BLaER1 (cell line): ENCODE measurements at regions not wholly inside any gene's neighbourhood (a gene's known extent, or its start where the extent isn't known, plus 50 kb on each side); places are given as distances from the start of the nearest gene placed in this dataset.

ENCODE experiments used
- H3K27ac ChIP-seq: shearing (Covaris generic); formaldehyde crosslinking; 2 replicates; pipeline ENCODE4 v1.8.1; 2022
- H3K27me3 ChIP-seq: shearing (Covaris generic); formaldehyde crosslinking; 2 replicates; pipeline ENCODE4 v1.8.1; 2022
- H3K36me3 ChIP-seq: shearing (Covaris generic); formaldehyde crosslinking; 2 replicates; pipeline ENCODE4 v1.8.1; 2022
- H3K4me1 ChIP-seq: shearing (Covaris generic); formaldehyde crosslinking; 2 replicates; pipeline ENCODE4 v1.8.1; 2022
- H3K4me2 ChIP-seq: shearing (Covaris generic); formaldehyde crosslinking; 2 replicates; pipeline ENCODE4 v1.8.1; 2022
- H3K4me3 ChIP-seq: shearing (Covaris generic); formaldehyde crosslinking; 2 replicates; pipeline ENCODE4 v1.8.1; 2022
- H3K9ac ChIP-seq: shearing (Covaris generic); formaldehyde crosslinking; 2 replicates; pipeline ENCODE4 v1.8.1; 2022
- H3K9me3 ChIP-seq: shearing (Covaris generic); formaldehyde crosslinking; 2 replicates; pipeline ENCODE4 v1.8.1; 2022
- H4K20me1 ChIP-seq: shearing (Covaris generic); formaldehyde crosslinking; 2 replicates; pipeline ENCODE4 v1.8.1; 2022
- Cebpa-rat ChIP-seq: shearing (Covaris generic); IDR thresholded peaks from 2 replicates; pipeline ENCODE4 v1.8.1; 2022

DNA sequence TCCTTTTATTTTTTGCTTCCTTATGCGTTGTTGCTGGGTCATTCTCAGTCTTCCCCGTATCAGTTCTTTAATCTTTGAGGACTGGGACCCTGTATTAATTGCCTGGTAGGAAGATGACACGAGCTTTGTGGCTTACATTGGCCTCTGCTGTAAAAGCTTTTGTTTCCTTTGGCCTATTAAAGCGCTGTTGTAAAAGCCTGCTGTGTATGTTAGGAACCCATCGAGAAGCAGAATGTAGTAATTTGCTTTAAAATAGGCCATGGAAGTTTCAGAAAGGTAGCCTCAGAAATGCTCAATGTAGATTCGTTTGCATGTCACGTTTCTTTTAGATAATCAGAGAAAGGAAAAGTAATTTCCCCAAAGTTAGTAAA is 257.5 kb upstream of the STARD13 start:
- Histone ChIP-seq H4K20me1 (no peaks in the 10 kb centered on the region), H3K4me1 (peaks cover 26% of the 10 kb centered on the region)

DNA sequence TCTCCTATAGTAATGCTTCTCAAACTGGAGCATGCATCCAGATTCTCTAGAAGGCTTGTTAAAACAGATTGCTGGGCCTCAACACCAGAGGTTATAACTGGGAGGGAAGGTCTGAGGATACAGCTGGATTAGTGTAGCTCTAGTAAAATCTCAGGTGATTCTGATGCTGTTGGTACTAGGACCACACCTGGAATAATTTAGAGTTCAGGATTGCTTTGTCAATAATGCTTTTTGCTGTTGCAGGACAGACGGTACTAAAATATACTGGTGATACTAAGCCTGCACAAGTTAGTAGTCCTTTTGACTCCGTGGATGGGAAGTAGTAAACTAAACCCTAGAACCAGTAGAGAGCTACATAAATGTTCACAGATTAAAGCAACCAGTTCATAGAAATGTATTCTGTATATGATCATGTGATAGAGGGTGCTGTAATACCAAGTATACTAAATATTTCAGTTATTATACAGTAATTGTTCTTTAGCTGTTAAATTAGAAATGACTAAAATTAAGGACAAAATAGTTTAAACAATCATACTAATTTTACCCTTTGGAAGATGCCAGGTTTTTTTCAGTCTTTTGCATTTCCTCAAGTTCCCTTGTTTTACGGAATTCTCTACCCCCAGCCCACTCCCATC is 258.2 kb upstream of the STARD13 start:
- Histone ChIP-seq H3K4me2 (peak overlapping the region; percentile 75), H4K20me1 (no peaks in the 10 kb centered on the region), H3K9me3 (no peaks in the 10 kb centered on the region), H3K27ac (peak overlapping the region; percentile 98), H3K4me1 (peaks cover 31% of the 10 kb centered on the region), H3K27me3 (no peaks in the 10 kb centered on the region), H3K9ac (peak overlapping the region; percentile 93), H3K36me3 (no peaks in the 10 kb centered on the region), H3K4me3 (peak overlapping the region; percentile 67)
- TF ChIP-seq Cebpa-rat = no peak

More for the DNA sequence above, 257.5 kb upstream of the STARD13 start:
- Histone ChIP-seq H3K9me3 (no peaks in the 10 kb centered on the region), H3K36me3 (no peaks in the 10 kb centered on the region), H3K27ac (peak overlapping the region; percentile 98), H3K4me2 (peak overlapping the region; percentile 75), H3K9ac (peak overlapping the region; percentile 93), H3K4me3 (peak overlapping the region; percentile 67), H3K27me3 (no peaks in the 10 kb centered on the region)
- TF ChIP-seq Cebpa-rat = no peak

DNA sequence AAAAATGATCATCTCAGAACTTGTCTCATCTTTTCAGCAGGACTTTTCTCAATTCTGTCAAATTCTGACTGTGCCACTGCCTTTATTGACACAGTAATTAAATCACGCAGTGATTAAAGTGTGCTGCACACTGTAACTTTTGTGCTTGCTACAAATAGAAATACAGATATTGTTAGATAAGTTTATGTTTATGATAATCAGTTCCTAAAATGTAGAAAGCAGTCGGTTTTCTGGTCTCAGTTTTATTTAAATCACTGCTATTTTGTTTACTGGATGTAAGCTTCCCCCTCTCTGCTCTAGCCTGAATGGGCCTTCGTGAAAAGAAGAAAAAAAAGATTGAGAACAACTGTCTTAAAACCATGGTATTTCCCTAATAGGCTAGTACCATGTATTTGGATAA is 258.8 kb upstream of the STARD13 start:
- peak overlapping the region; percentile 75 for H3K4me2 ChIP-seq
- no peak overlapping the region for H3K4me3 ChIP-seq
- no peaks in the 10 kb centered on the region for H3K36me3 ChIP-seq
- H3K4me1 ChIP-seq = peaks cover 31% of the 10 kb centered on the region
- H3K9me3 ChIP-seq = no peaks in the 10 kb centered on the region
- no peak overlapping the region for H3K27ac ChIP-seq
- no peak for TF ChIP-seq Cebpa-rat
- no peaks in the 10 kb centered on the region for H3K27me3 ChIP-seq
- no peaks in the 10 kb centered on the region for H4K20me1 ChIP-seq
- no peak overlapping the region for H3K9ac ChIP-seq

DNA sequence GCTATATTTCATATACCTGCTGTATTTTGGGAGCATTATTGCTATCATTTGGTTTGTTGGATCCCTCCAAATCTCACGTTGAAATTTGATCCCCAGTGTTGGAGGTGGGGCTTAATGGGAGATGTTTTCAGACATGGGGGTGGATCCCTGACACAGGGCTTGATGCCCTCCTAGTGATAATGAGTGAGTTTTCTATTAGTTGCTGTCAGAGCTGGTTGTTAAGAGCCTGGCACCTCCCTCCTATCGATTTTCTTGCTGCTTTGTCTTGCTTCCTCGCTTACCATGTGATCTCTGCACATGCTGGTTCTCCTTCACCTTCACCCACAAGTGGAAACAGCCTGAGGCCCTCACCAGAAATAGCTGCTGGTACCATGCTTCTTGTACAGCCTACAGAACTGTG is 259.9 kb upstream of the STARD13 start:
- no peaks in the 10 kb centered on the region for H3K36me3 ChIP-seq
- no peaks in the 10 kb centered on the region for H3K9me3 ChIP-seq
- H4K20me1 ChIP-seq = no peaks in the 10 kb centered on the region
- no peak overlapping the region for H3K4me2 ChIP-seq
- no peaks in the 10 kb centered on the region for H3K27me3 ChIP-seq
- H3K4me1 ChIP-seq = peaks cover 31% of the 10 kb centered on the region
- no peak overlapping the region for H3K9ac ChIP-seq
- H3K27ac ChIP-seq = no peak overlapping the region
- H3K4me3 ChIP-seq = no peak overlapping the region
- TF ChIP-seq Cebpa-rat = no peak

DNA sequence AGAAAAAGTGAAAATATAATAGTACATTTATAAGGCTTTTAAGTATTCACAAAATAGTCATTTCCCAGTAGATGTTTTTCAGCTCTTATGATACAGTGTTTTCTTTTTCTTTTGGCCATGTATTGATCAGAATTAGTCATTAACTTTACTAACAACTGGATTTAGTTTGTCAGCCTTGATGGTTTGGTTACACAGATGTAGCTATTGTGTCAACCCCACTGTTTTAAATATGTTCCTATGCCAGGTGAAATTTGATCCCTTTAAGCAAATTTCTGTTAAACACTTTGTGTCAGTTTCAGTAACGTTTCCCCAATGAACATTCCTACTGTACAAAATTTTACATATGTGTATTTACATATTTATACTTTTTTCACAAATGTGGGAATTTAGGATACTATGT is 261.5 kb upstream of the STARD13 start:
- Histone ChIP-seq H3K27ac (no peak overlapping the region), H3K9ac (no peak overlapping the region), H3K36me3 (no peaks in the 10 kb centered on the region), H3K27me3 (no peaks in the 10 kb centered on the region), H3K4me3 (no peak overlapping the region), H3K9me3 (no peaks in the 10 kb centered on the region), H4K20me1 (no peaks in the 10 kb centered on the region), H3K4me2 (no peak overlapping the region), H3K4me1 (peaks cover 20% of the 10 kb centered on the region)
- TF ChIP-seq Cebpa-rat = no peak

DNA sequence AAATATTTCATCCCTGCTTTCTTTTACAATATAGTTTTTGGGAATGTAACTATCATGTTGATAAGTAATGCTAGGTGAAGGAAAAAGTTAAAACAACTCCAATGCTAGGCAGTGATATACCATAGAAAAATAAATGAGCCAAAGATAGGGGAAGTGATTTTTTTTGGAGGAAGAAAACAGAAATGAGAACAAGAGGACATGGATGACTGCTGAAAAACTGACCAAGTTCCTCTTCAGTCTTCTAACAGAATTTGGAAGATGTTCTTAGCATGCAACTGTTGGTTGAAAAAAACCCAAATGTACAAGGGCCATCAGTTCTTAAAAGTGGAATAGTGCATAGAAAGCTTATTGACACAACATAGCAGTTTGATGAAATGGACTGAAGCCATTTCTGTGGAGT is 262.5 kb upstream of the STARD13 start:
- no peak overlapping the region for H3K27ac ChIP-seq
- H3K36me3 ChIP-seq = no peaks in the 10 kb centered on the region
- H3K9ac ChIP-seq = no peak overlapping the region
- H3K4me2 ChIP-seq = peak overlapping the region; percentile 34; the same call in 1 of the 2 replicates
- TF ChIP-seq Cebpa-rat = no peak
- H3K27me3 ChIP-seq = no peaks in the 10 kb centered on the region
- peaks cover 20% of the 10 kb centered on the region for H3K4me1 ChIP-seq
- no peaks in the 10 kb centered on the region for H4K20me1 ChIP-seq
- no peak overlapping the region for H3K4me3 ChIP-seq
- H3K9me3 ChIP-seq = no peaks in the 10 kb centered on the region

DNA sequence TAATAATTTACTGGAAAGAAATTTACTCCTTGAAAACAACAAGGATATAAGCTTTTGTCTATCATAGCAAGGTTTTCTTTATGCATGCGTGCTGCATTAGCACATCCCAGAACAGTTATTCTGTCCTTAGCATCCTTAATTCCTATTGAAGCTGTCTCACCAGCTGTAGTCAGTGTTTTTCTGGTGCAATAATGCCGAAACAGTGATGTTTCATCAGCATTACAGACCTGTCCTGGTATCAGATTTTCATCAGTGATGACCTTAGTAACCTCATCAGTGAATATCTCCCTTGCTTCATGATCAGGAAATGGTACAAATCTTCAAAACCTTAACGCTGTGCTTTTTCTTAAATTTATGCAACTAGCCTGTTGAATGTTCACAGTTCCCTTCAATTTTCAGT is 264.7 kb upstream of the STARD13 start:
- Histone ChIP-seq H3K36me3 (no peaks in the 10 kb centered on the region), H3K9ac (no peak overlapping the region), H3K4me3 (no peak overlapping the region), H3K27ac (no peak overlapping the region), H3K4me1 (peaks cover 8% of the 10 kb centered on the region; the same call in 1 of the 2 replicates), H3K27me3 (no peaks in the 10 kb centered on the region), H4K20me1 (no peaks in the 10 kb centered on the region), H3K4me2 (no peak overlapping the region), H3K9me3 (no peaks in the 10 kb centered on the region)
- TF ChIP-seq Cebpa-rat = no peak

DNA sequence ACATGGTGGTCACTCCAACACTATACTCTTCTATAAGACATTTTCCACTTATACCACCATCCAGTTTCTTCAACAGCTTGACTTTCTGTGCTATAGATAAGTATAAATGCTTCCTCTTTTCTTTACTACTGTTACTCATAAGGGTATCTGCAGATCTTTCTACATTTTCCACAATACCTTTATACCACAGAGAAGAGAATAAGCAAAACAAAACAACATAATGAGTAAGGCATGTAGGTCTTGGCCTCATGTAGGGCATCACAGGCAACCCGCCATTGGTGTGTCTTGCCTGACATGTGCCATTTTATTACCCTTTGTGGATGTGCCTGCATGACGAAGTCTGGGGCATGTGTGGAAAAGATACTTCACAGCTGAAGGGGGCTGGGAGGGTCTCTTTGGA is 265.3 kb upstream of the STARD13 start:
- peaks cover 8% of the 10 kb centered on the region; the same call in 1 of the 2 replicates for H3K4me1 ChIP-seq

DNA sequence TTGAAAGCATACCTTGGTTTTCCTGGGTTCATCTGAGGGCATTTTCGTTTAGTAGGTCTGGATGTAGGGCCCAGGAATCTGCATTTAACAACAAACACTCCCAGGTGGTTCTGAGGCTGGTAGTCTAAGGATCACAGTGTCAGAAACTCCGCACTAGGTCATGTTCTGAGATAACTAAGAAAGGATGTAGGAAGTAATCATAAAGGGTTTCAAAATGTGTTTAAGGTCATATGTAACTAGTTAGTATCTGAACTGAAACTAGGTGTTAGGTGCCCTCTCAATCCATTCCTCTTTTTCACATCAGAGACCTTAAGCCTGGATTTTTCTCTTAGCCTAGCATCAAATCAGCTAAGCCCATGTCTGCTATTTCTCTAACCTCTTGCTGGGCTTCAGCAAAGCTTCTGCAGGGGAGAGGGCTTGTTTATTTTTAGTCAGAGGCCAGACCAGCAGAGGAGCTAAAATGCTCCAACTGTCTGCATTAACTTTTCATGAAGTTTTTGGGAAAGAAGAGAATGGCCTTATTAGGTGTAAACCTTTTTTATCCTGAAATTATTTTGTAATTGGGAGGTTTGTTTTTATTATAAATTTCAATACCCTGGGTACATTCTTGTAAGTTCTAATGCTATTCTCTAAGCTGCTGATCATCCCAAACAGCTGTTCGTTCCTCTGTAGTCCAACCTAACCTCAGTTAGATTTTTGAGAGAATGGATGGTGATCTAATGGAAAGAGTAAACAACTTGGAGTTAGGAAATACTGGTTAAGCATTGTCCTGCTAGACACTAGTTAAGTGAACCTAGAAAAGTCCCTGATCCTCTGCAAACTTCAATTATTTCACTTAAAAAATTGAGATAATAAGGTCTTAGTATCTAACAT is 262.8 kb upstream of the RFC3 start:
- no peak overlapping the region for H3K4me2 ChIP-seq
- no peaks in the 10 kb centered on the region for H3K4me1 ChIP-seq
- no peak overlapping the region for H3K9ac ChIP-seq
- no peaks in the 10 kb centered on the region for H3K36me3 ChIP-seq
- no peaks in the 10 kb centered on the region for H3K27me3 ChIP-seq
- H3K9me3 ChIP-seq = no peaks in the 10 kb centered on the region
- no peaks in the 10 kb centered on the region for H4K20me1 ChIP-seq
- no peak for TF ChIP-seq Cebpa-rat
- no peak overlapping the region for H3K4me3 ChIP-seq
- H3K27ac ChIP-seq = no peak overlapping the region

More for the DNA sequence above, 265.3 kb upstream of the STARD13 start:
- Histone ChIP-seq H4K20me1 (no peaks in the 10 kb centered on the region), H3K9me3 (no peaks in the 10 kb centered on the region), H3K9ac (no peak overlapping the region), H3K4me3 (no peak overlapping the region), H3K4me2 (no peak overlapping the region), H3K36me3 (no peaks in the 10 kb centered on the region), H3K27ac (no peak overlapping the region), H3K27me3 (no peaks in the 10 kb centered on the region)
- TF ChIP-seq Cebpa-rat = no peak

DNA sequence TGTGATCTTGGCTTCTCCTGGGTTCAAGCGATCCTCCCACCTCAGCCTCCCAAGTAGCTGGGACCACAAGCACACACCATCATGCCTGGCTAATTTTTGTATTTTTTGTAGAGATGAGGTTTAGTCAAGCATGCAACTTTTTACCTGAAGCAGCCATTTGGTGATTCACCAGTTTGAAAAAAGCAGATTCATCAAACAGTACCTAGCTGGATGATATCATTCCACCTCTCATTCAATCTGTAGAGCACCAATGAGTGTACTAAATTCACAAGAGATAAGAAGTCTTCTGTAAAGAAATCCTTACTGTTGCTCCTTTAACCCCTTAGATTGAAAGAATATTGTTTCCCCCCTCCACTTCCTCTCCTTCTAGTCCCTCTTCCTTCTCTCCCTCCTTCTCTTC is 261.1 kb upstream of the RFC3 start:
- H4K20me1 ChIP-seq = no peaks in the 10 kb centered on the region

More for the DNA sequence above, 261.1 kb upstream of the RFC3 start:
- Histone ChIP-seq H3K27me3 (no peaks in the 10 kb centered on the region), H3K9ac (no peak overlapping the region), H3K36me3 (no peaks in the 10 kb centered on the region), H3K4me2 (no peak overlapping the region), H3K4me1 (no peaks in the 10 kb centered on the region), H3K27ac (no peak overlapping the region), H3K4me3 (no peak overlapping the region), H3K9me3 (no peaks in the 10 kb centered on the region)
- TF ChIP-seq Cebpa-rat = no peak
